GM21381 (cell line): ENCODE measurements at regions not wholly inside any gene's neighbourhood (a gene's known extent, or its start where the extent isn't known, plus 50 kb on each side); places are given as distances from the start of the nearest gene placed in this dataset.
A peak's percentile ranks its signal among the peaks of the same experiment; 100 is the strongest.

Experiments used
- ATAC-seq: cut with Tn5 transposase; IDR thresholded peaks from one replicate; pipeline ENCODE4 v1.9.1; 2021; ENCODE audit warnings: mild to moderate bottlenecking, moderate library complexity; ENCODE audit not compliant: unreplicated experiment

DNA sequence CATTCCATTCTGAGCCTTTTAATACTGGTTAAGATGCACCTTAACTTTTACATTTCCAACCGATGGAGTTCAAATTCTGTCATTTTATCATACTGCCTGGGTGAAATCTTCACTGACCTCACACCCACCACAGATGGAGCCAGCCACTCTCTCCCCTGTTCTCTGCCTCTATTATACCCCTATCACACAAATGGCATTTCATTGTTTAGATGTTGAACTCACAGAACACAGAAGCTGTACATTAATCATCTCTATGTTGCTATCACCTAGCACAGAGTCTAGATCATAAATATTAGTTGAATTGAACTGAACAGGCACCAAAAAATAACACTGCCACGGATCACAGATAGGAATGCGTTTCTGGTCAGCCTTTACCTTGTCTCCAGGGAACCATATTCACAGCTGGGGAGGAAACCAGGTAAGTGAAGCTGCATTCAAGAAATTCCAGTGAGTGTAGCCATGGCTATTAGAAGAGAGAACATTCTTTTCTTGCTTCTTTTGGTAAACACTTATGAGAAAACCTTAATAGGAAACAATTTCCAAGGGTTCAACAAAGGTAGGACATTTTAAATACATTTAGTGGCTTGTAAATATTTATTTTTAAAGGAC, 194.9 kb upstream of the RMST start:
- ATAC-seq = no peak

DNA sequence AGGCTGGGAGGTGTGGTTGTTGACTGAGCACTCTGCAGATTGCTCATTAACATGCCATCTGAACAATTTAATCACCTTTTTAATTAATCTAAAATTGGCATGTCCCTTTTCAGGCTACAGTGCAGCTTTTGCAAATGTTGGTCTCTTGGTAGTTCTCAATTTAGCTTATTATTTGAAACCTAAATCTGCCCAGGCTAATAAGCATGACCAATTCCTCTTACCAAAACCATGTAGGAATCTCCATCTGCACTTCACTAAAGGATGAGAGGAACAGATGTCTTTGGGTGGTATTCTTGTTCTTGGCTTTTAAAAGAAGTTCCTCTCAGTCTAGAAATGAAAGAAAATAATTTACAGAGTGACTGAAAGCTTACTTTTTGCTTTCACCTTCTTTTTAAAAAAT, 190.1 kb upstream of the RMST start:
- ATAC-seq = no peak

DNA sequence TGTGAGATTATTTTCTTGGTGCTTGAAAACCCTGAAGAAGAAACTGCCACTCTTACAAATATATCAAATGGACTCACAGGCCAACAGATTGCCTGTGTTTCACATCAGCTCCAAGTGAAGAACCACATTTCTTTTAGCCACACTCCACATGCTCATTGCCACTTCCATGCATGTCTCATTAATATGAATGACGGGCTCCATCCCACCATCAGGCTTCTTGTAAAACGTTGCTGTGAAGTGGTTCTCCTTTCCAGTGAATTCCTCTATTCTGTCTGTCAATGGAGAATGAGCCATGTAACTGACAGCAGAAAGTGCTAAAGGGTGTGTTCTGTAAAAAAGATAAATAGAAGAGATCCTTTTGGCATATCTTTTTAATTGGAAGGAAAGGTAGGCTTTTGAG, 188.2 kb upstream of the RMST start:
- ATAC-seq = no peak

DNA sequence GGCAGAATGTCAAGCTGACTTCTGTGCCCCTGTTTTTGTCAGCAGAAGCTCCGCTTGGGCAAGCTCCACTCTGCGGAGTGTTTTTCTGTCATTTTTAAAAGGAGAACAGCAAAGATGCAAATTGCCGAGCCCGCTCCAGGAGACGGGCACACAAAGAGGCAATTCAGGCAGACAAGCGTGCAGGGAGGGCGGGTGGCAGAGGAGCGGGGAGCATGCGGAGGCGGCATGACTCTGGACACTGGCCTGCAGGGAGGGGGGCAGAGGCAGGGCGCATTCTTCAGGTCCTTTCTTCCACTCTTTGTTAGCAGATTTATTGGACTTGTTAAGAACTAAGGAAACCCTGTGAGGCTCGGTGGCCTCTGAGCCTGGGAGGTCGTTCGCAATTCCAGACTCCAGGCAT, 187.3 kb upstream of the RMST start:
- ATAC-seq = no peak

DNA sequence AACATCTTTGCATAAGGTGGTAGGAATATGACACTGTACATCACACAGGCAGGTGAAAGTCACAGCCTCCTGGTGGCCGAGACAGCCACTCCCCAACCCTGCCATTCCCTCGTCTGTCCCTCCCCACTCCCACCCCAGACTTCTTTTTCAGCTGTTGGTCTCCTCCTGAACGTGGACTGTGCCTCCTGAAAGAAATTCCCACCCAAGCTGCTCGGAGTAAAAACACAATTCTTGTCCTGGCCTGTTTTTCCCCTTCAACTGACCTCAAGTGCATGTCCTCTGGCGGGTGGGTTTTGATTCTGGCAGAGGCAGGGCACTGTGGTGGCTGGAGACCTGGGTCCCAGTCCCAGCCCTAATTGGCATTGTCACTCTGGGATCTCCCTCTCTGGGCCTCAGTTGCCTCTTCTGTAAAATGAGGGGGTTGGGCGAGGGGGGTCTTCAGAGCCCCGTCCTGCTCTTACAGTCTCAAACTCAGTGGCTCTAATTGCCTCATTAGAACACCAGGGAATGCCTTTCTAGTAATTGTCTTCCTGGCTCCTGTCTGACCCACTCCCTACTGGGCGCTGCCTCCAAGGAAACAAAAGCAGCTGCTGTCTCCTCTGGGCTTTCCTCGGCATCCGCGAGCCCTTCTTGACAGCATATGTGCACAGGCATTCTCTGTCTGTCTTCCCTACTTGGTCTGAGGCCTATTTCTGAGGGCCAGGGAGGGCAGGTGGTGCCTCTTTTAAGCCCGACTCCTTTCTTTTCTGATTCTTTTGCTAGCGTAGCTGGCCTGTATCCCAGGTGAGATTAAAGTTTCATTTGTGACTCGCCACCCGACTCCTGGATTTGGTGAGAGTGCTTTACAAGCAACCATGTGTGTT, 186.6 kb upstream of the RMST start:
- no peak for ATAC-seq

DNA sequence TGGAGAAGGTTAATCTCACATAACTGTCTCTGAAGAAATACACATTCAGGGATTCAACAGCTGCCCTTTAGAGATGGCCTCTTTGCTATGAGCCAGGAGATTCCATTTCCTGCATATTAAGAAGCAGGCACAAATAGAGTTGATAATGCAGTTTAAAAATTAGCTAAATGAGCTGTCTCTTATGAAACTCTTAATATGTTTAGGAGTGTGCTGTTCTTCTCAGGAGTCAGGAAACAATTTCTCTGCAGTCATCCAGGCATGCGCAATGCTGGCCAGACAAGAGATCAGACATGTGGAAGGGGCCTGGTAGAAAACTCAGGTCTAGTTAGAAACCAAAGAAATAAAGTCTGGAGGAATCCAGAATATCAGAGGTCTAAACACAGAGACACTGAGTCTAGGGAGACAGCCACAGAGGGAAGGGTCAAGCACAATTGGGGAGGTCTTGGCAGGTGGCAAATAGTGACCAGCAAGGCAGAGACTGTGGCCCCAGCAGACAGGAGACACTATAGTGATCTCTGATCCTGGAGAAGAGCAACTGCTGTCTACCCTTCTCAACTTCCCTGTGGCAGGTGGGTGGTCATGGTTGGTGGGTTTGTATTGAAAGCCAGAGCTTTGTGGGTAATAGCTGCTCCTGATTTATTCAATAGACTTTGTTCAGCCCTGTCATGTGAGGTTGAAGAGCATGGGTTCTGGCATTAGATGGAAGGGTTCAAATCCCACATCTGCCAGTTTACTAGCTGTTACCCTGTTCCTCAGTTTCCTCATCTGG, 185.8 kb upstream of the RMST start:
- no peak for ATAC-seq

DNA sequence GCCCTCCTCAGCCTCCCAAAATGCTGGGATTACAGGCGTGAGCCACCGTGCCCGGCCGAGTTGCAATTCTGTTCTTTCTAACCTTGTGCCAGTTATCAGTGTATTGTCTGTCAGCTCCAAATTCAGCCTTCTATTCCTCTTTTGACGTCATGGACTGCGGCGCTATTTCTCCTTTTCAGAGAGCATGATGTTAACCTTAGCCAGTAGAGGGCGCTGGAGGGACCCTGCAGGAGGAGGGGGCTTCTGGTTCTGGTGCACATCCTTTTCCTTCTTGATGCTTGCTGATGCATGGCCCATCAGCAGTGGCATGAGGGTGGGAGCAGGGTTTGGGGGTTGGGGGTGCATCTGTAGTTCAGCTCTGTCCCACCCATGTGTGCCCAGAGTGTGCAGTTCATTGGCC, 179.3 kb upstream of the RMST start:
- no peak for ATAC-seq

DNA sequence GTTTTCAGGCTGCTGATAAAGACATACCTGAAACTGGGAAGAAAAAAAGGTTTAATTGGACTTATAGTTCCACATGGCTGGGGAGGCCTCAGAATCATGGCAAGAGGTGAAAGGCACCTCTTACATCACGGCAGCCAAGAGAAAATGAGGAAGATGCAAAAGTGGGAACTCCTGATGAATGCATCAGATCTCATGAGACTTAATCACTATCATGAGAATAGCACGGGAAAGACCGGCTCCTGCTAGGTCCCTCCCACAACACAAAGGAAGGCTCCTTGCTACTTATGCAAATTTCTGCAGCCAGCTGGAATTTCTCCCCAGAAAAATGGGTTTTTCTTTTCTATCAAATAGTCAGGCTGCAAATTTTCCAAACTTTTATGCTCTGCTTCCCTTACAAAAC, 174.1 kb upstream of the RMST start:
- no peak for ATAC-seq

DNA sequence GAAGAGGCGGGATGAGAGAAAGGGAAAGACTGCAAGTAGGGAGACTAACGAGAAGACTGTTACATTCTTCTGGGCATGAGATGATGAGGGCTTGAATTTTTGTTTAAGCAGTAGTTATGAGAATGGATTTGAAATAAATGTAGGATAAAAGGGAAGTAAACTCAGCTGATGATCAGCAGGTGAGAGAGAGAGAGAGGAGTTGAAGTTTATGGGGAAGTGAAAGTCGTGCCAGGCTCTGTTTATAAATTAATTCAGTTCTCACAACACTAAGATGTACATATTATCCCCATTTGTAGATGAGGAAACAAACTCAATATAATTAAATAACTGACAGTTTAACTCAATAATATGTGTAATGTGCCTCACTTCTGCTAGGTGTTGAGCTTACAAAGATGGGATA, 170.0 kb upstream of the RMST start:
- no peak for ATAC-seq

DNA sequence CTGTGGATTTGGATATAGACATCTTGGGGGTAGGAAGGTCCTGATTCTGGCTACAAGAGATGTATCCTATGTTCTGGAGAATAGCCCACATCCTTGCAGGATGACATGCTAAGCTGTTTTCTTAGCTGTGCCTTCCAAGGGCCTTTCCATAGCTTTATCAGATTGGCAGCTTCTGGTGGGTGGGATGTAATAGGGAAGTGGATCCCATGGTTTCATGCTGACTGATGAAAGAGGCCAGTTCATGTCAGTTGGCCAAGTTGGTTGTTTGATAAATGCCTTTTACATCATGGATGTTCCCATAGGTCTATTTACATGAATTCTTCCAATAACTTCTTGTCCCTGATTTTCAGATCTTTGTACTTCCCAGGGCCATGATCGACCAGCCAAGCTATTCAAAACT, 169.1 kb upstream of the RMST start:
- ATAC-seq = no peak

DNA sequence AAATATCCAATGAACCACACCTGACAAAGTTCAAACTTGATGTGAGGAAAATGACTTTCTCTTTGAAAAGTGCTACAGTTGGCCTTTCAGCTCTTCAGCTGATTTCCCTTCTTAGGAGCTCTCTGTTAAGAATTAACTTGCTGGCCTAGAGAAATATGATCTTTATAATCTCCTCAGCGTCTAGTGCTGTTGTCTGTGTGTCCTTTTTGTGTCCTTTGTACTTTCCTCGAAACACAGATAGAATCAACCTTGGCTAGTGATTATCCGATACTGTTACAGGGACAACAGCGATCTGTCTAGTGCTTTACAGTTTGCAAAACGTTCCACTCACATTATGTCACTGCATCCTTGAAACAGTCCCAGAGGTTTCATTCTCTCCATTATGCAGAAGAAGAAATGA, 162.8 kb upstream of the RMST start:
- no peak for ATAC-seq

DNA sequence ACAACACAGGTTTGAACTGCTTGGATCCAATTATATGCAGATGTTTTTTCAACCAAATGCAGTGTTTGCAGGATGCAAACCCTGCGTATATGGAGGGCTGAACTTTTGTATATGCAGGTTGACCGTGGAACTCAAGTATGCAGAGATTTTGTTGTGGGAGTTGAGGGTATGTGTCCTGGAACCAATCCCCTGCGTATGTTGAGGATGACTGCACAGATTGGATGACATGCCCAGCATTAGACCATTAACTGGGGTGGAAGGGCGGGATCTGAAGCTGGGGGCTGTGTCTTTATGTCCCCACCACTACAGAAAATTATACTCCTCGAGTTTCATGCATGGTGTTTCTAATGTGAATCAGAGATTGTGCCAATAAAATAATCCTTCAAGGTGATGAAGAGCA, 162.2 kb upstream of the RMST start:
- ATAC-seq = no peak

DNA sequence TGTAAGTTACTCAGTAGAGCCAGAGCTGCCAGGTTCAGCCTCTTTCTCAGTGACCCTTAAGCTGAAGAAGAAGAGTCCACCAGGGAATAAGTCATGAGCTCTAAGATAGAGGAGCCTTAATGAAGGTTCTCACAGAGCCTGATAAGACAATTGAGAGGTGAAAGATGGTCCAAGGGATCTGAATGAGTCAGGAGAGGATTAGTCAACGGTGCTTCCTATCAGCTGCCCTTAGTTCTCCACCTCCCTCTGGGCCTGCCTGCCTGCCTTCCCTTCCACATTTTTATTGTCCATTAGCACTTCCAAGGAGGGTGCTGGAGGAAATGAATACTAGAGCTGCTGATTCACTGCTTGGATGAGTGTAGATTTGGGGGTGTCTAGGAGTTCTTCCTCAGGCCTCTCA, 161.7 kb upstream of the RMST start:
- ATAC-seq = no peak

DNA sequence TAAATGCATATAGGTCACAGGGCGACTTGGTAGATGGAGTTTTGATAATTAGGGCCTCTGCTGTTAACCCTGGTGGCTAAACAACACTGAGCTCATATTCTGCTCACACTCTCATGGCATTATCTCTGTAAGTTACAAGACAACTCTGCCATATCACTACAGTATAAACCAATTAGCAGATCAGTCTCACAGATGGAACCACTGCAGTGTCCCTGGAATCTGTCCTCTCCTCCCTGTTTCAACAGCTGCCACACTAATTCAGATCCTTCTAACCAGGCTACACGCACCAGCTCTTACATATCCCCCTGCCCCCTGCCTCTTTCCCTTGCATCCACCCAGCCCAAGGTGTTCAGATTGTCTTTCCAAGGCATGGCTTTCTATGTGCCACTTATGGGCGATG, 161.0 kb upstream of the RMST start:
- no peak for ATAC-seq

DNA sequence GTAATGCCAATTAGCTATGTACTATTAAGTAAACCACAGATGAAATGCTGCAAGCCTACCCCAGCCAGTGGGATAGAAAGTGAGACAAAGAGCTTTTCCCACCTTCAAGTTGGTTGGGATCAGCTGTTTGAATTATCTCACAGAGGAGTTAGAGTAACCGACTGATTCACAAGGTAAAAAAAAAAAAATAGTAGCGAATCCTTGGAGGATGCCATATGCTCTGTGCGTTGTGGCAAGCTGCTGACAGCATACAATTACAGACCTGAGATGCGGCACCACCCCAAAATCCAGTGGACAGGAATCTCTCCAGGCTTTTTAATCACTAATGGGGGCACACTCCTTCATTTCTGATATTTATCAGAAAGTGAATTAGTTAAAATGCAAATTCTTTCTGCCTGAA, 157.0 kb upstream of the RMST start:
- no peak for ATAC-seq

DNA sequence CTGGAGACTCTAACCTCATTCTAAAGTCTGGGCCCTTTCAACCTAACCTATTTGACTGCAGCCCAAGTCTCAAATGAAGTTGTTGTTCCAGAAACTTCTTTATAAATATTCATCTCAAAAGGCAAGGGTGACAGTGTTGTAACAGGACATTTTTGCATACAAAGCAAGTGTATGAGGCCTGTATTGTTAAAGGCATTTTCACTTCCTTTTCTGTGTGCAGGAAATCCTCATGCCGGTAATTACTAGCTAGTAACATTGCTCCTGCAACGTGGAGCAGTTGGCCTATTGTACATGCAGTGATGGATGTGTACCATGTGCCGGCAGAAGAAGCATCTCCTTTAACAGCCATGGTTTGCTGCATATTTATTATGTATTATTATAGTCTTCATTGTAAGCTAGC, 156.5 kb upstream of the RMST start:
- peak; percentile 95 for ATAC-seq

DNA sequence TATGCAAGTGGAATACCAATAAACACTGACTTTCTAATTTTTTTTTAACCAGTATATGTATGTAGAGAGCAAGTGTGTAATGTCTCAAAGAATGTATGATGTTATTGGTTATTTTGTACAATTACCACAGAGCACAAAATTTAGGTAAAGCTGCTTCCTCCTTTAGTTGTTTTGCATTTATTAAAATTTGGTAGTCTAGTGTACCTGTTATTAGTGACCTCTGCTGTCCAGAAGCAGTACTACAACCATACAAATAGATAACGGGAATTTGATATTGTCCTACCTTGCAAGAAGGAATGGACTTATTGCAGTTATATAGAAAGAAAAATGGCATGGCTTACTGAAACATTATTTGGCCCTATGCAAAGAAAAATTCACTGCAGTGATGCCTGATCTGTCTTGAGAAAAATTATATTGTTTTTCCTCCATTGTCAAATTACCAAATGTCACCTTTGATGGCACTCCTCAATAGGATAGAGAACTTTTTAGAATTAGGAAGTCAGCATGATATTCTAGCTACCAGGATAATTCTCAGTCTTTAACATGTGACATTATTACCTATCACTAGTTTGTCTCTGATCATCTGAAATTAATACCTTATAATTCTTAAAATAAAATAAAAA, 153.9 kb upstream of the RMST start:
- no peak for ATAC-seq

DNA sequence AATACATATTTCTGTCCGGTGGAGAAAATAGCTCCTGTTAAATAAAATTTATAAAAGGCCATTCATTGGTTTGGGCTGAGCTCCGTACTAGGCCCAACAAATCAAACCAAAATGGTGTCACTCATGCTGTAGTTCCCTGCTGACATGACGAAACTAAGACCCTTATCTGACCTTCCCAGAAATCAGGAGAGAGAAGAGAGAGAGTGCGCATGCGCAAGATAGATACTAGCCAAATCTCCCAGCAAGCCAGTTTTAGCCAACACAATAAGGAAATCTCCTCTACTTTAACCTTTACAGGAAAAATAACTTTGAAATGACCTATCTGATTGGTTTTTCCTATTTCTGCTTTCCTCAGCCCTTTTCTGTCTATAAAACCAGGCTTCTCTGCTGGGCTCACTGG, 152.7 kb upstream of the RMST start:
- ATAC-seq = no peak

DNA sequence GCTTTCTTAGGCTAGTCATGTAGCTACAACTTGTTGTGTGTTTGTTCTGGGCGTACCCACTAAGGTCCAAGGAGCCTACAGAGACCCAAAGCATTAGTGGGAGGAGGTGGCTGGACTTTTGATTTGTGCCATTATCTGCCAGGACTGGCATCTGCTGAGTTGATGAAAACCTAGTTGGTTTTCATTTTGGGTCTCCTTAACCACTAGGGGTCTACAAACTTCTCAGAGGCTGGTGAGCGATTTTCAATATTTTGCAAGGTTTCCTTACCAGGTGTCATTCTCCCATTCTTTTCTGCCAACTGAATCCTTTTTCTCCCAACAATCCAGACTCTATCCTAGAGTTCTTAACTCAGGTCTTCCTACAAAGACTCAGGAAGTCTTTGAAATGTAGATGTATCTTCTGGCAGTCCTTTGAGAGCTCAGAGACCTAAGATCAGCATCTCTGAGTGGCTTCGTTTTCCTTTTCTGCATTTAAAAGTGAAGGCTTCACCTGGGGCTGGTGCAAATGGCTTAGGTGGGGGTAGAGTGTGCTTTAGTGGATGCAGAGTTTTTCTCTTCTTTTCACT, 150.0 kb upstream of the RMST start:
- ATAC-seq = no peak

DNA sequence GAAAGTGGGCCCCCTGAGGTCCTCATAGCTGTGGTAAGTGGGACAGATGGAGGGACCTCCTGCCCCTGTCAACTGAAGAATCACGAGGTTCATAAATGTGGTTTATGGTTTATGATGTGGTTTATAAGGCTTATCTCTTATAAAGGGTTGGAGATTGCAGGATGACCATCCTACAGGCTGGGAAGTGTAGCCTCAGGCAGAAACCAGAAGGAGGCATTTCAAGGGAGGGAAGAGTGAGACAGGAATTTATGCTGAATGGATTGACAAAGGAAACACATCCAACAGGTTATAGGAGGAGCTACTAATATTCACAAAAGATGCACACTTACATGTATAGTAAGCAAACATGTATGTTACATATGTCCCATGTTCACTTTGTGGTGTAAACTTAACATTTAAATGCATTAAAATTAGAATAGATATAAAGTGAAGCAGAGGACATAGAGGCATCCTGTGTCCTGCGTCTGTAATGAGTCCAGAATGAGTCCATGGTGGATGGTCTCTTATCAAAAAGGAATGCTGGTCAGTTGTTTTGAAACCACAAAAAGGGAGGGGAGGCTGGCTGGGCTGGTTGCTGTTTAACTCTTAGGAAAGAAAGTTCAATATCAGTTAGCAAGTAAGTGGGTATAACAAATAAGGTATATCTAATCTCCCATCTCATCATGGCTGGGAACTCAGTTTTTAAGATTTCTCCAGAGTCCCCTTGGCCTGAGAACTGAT, 149.0 kb upstream of the RMST start:
- ATAC-seq = no peak

DNA sequence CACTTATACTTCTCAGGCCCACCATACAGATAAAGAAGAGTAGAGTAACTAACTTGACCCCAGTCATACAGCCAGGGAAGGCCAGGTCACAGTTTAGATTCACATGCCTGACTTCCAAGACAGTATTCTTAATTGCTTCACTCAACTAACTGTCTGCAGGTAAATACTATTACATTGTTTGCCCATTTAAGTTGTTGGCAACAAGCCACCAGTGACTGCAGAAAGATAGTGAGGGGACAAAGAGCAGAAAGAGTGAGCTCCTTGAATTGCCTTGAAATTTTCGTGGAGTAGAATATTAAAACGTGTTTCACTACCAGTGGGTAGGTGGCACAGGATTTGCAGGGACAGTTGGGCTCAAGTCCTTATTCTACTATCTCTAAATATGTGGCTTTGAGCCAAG, 146.3 kb upstream of the RMST start:
- ATAC-seq = no peak
